HG03095 (cell line): ENCODE measurements at regions not wholly inside any gene's neighbourhood (a gene's known extent, or its start where the extent isn't known, plus 50 kb on each side); places are given as distances from the start of the nearest gene placed in this dataset.

Experiments
- ATAC-seq: cut with Tn5 transposase; IDR thresholded peaks from one replicate; pipeline ENCODE4 v1.9.1; 2021; ENCODE audit warnings: moderate library complexity; ENCODE audit not compliant: unreplicated experiment

GRCh38 chr10:43772171-43772570, 123.5 kb upstream of the ZNF32 start:
- no peak for ATAC-seq

GRCh38 chr10:43771675-43772074, 123.0 kb upstream of the ZNF32 start:
- no peak for ATAC-seq

- ATAC-seq = no peak
Measured at GRCh38 chr10:43765516-43765915, 116.8 kb upstream of the ZNF32 start.

- no peak for ATAC-seq
Measured at GRCh38 chr10:43763846-43764245, 115.2 kb upstream of the ZNF32 start.

- ATAC-seq = no peak
Measured at GRCh38 chr10:43760514-43760913, 111.8 kb upstream of the ZNF32 start.

- ATAC-seq = no peak
Measured at GRCh38 chr10:43759216-43759615, 110.5 kb upstream of the ZNF32 start.

GRCh38 chr10:43756341-43756740, 107.7 kb upstream of the ZNF32 start:
- no peak for ATAC-seq

- no peak for ATAC-seq
Measured at GRCh38 chr10:43754569-43755260, 106.0 kb upstream of the ZNF32 start.

GRCh38 chr10:43753397-43754061, 104.8 kb upstream of the ZNF32 start:
- ATAC-seq = no peak

GRCh38 chr10:43752682-43753081, 104.0 kb upstream of the ZNF32 start:
- ATAC-seq = no peak

GRCh38 chr10:43751646-43752045, 103.0 kb upstream of the ZNF32 start:
- no peak for ATAC-seq

GRCh38 chr10:43749940-43750552, 101.4 kb upstream of the ZNF32 start:
- ATAC-seq = no peak

- ATAC-seq = no peak
Measured at GRCh38 chr10:43749145-43749576, 100.5 kb upstream of the ZNF32 start.

- no peak for ATAC-seq
Measured at GRCh38 chr10:43748560-43748959, 99.9 kb upstream of the ZNF32 start.

- no peak for ATAC-seq
Measured at GRCh38 chr10:43746906-43747305, 98.2 kb upstream of the ZNF32 start.

GRCh38 chr10:43739161-43739560, 90.5 kb upstream of the ZNF32 start:
- ATAC-seq = no peak

- no peak for ATAC-seq
Measured at GRCh38 chr10:43737003-43737402, 88.3 kb upstream of the ZNF32 start.

- ATAC-seq = no peak
Measured at GRCh38 chr10:43735907-43736306, 87.2 kb upstream of the ZNF32 start.

- no peak for ATAC-seq
Measured at GRCh38 chr10:43734716-43735115, 86.0 kb upstream of the ZNF32 start.

GRCh38 chr10:43731486-43731885, 82.8 kb upstream of the ZNF32 start:
- no peak for ATAC-seq

GRCh38 chr10:43728425-43728824, 79.7 kb upstream of the ZNF32 start:
- no peak for ATAC-seq

- ATAC-seq = no peak
Measured at GRCh38 chr10:43727935-43728334, 79.3 kb upstream of the ZNF32 start.
